ENCODE measurements at regions not wholly inside any gene's neighbourhood (a gene's known extent, or its start where the extent isn't known, plus 50 kb on each side); places are given as distances from the start of the nearest gene placed in this dataset.

GRCh38 chr15:62444104-62445022, 279.3 kb upstream of the C2CD4B start:
- no peak for DNase-seq (ENCODE audit: low read depth)

GRCh38 chr15:62445244-62445643, 280.2 kb upstream of the C2CD4B start:
- DNase-seq (ENCODE audit: low read depth), result no peak

GRCh38 chr15:62446984-62447383, 281.9 kb upstream of the C2CD4B start:
- no peak for DNase-seq (ENCODE audit: low read depth)

- no peak for DNase-seq (ENCODE audit: low read depth)
Measured at GRCh38 chr15:62447742-62448141, 282.7 kb upstream of the C2CD4B start.

GRCh38 chr15:62449638-62450037, 284.6 kb upstream of the C2CD4B start:
- no peak for DNase-seq (ENCODE audit: low read depth)

DNA sequence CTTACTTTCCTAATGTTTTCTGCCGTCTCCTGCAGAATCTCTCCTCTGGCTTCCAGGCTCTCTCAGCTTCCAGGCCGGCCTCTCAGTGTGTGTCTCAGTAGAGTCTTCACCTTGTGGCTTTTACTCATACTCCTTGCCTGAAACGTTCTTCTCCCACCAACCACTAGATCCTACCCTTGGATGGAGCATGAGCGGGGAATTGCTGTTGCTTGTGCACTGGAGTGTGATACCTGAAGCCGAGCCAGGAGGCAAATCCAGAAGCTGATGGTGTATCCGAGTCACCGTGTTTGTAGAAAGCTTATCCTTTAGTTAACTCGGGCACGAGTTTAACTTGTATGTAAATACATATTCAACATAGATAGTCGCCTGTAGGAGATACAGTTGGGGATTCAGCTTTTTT, 285.0 kb upstream of the C2CD4B start:
- no peak for DNase-seq (ENCODE audit: low read depth)

DNA sequence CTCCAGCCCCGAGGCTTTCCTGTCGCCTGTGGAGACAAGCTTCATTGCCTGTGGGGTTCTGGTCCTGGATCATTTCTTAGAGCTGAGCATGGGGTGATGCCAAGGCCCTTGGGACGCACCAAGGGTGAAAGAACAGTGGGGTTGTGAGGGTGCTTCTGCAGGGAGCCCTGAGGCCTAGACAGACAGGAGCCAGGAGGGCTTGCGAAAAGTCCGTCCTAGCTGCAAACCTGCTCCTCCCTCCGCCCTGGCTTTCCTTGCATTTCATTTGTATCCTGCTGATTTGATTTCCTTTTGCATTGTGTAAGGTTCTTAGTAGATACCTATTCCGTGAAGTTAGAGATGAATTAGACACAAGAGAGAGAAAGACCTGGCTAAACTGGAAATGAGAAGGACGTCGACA, 286.9 kb upstream of the C2CD4B start:
- no peak for DNase-seq (ENCODE audit: low read depth)

DNA sequence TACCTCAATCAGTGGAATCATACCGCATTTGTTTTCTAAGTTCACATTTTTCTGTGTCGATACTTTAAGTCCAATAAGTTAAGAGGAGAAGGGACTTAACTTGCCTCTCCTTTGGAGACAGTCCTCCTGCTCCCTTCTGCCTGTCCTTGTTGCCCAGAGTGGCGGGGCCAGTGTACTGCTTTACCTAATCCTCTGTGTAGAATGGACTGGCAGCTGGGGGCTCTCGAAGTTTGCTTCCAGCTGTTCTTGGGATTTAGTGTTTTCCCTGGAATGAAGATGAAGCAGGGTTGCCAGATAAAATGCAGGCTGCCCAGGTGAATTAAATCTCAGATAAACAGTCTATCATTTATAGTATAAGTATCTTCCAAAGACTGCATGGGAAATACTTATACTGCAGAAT, 287.6 kb upstream of the C2CD4B start:
- no peak for DNase-seq (ENCODE audit: low read depth)

DNA sequence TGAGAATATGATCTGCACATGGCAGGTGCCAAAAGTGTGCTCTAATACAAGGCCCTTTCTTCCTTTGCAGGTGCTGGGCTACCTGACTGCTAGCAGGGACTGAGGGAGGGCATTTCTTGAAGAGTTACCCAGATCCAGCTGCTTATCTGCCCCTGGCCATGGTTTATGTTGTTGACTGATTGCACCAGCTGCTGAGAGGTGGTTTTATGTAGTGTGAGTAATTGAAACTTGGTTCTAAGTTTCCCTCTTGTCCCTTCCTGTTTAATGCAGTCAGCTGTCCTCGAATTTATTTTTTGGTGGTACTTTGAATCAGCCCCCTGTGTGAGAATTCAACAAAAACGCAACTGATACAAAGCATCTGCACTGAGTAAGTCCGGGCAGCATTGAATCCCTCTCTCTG, 288.3 kb upstream of the C2CD4B start:
- DNase-seq (ENCODE audit: low read depth), result no peak

GRCh38 chr15:62453981-62454380, 288.9 kb upstream of the C2CD4B start:
- DNase-seq (ENCODE audit: low read depth), result no peak

DNA sequence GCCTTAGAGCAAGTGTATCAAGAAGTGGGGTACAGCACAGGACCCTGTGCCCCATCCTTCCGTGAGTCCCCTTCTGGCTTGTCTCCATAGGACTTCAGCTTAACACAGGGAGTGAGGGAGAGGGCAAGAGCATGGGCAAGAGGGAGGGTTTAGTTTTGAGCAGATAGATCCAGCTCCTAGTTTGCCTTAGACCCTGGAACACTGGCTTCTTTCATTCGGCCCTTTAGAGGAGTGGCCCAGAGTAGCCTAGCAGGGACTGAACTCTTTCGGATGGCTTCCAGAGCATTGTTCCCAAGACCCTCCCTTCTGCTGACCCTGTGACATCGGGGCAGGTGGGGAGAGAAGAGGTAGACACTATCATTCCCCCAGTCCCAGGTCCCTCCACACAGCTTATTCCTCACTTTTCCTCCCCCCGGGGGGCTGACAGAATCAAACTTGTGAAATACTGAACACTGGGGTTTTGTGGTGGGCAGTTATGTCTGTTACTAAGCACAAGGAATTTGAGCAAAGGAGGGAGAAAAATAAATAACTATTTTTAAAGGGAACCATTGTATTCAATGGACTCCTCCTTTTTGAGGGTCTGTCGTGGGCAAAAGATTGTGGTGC, 289.6 kb upstream of the C2CD4B start:
- no peak for DNase-seq (ENCODE audit: low read depth)

DNA sequence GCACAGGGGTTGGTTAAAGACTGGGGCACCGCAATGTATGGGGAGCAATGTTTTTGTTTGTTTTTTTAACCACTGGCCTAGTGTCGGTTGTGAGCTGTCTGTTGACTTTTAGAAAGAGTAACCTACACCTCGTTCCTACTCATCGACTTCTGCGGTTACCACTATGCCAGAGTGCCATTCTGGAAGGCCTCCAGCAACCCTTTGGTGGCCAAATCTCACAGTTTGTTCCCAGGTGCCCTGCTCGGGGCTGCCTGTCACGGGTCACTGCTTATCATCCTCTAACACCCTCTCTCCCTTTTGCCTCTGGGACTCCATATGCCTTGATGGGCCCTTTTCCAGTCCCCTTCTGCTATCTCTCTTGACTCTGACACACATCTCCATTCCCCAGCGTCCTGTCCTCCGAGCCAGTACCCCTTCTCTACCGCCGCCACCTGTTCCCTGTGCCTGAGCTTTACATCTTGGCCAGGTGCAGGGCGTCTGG, 290.4 kb upstream of the C2CD4B start:
- DNase-seq (ENCODE audit: low read depth), result no peak

- DNase-seq (ENCODE audit: low read depth), result no peak
Measured at GRCh38 chr15:62456011-62456920, 291.2 kb upstream of the C2CD4B start.

DNA sequence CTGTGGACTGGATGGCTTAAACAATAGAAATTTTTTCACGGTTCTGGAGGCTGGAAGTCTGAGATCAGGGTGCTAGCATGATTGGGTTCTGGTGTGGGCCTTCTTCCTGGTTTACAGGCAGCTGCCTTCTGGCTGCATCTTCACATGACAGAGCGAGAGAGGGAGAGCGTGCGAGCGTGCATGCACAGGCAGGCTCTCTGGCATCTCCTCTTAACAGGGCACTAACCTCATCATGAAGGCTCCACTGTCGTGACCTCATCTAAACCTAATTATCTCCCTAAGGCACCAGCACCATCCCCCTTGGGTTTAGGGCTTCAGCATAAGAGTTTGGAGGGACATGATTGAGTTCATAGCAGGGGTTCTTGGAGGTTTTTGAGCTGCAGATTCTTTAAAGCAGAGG, 292.0 kb upstream of the C2CD4B start:
- DNase-seq (ENCODE audit: low read depth), result no peak

DNA sequence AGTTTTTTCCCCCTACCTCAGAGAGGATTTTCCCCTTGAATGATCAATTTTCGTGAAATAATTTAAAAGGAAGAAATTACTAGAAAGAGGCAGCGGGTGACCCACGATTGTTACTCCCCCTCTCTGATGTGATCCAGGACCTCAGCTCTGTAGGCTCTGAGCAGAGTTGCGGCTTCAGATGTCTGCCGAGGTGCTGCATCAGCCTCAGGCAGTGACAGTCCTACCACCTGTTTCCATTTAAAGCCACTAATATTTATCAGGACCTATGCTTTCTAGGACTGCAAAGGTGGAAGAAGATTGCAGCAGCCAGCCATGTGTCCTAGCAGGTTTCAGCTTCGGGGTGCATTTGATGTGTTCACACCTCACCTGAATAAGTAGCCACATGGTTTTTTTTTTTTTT, 294.8 kb upstream of the C2CD4B start:
- no peak for DNase-seq (ENCODE audit: low read depth)

- DNase-seq (ENCODE audit: low read depth), result no peak
Measured at GRCh38 chr15:62462268-62462667, 297.2 kb upstream of the C2CD4B start.

GRCh38 chr15:62462721-62463120, 297.6 kb upstream of the C2CD4B start:
- DNase-seq (ENCODE audit: low read depth), result no peak

GRCh38 chr15:62464705-62465104, 299.6 kb upstream of the C2CD4B start:
- DNase-seq (ENCODE audit: low read depth), result no peak

- no peak for DNase-seq (ENCODE audit: low read depth)
Measured at GRCh38 chr15:62465173-62465572, 300.1 kb upstream of the C2CD4B start.

GRCh38 chr15:62469478-62469873, 304.4 kb upstream of the C2CD4B start:
- DNase-seq (ENCODE audit: low read depth), result no peak

DNA sequence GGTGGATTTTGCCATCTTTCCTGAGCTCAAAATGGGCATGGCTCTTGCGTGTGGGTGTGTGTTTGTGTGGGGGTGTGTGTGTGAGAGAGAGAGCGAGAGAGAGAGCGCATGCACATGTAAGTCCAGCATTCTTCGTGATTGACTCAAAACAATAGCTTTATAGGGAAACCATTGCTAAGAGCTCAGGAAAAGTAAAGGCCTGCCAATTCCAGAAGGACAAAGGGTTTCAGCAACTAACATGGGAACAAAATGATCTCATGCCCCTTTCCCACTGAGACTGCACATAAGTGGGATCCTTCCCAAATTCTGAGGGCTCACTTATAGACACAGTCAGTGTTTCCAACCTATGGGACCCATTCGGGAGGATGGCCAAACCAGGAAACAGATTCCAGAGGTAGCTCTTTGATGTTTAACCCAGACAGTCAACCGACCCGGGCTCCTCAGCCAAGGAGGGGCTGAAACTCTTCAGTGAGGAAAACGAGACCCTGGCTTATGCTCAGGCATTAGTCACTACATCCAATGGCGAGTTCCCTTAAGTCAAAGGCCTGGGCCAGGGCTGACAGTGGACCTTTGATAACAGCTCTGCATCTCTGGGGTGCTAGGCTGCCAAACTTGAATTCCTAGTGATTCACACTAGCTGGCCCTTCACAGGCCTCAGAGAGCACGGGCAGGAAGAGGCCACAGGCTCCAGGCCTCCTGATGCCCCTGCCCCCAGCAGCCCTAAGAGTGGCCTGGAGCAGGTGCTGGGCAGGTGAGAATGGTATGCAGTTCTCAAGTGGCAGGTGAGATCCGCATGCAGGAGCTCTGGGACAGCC, 305.0 kb upstream of the C2CD4B start:
- DNase-seq (ENCODE audit: low read depth), result no peak
